ENCODE measurements at regions not wholly inside any gene's neighbourhood (a gene's known extent, or its start where the extent isn't known, plus 50 kb on each side); places are given as distances from the start of the nearest gene placed in this dataset.
A peak's percentile ranks its signal among the peaks of the same experiment; 100 is the strongest.

DNA sequence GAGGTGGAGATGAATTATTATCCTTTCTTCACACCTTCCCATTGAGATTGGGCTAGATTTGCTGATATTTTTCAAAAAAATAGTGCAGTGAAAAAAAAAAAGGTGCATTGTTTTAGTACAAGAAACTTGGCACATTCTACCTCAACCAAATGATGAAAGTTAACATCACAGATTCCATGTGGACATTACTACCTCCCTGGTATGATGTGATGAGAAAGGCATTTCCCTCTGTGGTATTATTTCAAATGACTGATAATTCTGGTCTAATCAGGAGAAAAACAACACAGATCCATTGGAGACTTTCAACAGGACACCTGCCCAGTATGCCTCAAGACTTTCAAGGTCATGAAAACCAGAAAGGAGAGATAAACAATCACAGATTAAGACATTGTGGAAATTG lies 313.4 kb downstream of the BCHE start:
- H3K56ac ChIP-seq (ENCODE audit: extremely low read depth, insufficient read depth, low read length), result no peak overlapping the region
- intact Hi-C loops (cut with micrococcal nuclease) (no loop called here), dilution Hi-C loops (cut with HindIII; ENCODE audit: low sequenced_read_pairs, unreplicated experiment) (no loop called here), in situ Hi-C loops (cut with MboI; ENCODE audit: low sequenced_read_pairs) (no loop called here)
- H3K9ac ChIP-seq (ENCODE audit: low read depth, low read length), result no peak overlapping the region
- ChIA-PET POLR2A (ENCODE audit: unreplicated experiment) (no interaction called here), CTCF (no interaction called here)
- H3K4me1 ChIP-seq (ENCODE audit: control insufficient read depth, insufficient read depth, low read length), result no peaks in the 10 kb centered on the region
- no peak overlapping the region for H2BK20ac ChIP-seq (ENCODE audit: low read depth, low read length)
- H2BK120ac ChIP-seq (ENCODE audit: low read depth, low read length), result no peak overlapping the region
- no peak overlapping the region for H4K8ac ChIP-seq (ENCODE audit: low read depth in 2 of 2, low read length in 2 of 2)
- H3K18ac ChIP-seq (ENCODE audit: low read depth, low read length), result no peak overlapping the region
- H3K36me3 ChIP-seq (ENCODE audit: control insufficient read depth, insufficient read depth, low read length), result no peaks in the 10 kb centered on the region
- H3K79me1 ChIP-seq (ENCODE audit: low read depth in 1 of 2, low read length in 2 of 2), result no peaks in the 10 kb centered on the region
- H2BK5ac ChIP-seq (ENCODE audit: low read depth, low read length, poor library complexity, severe bottlenecking), result no peak overlapping the region
- no peak overlapping the region for H2AK9ac ChIP-seq (replicated peaks; ENCODE audit: low read depth, low read length, poor library complexity)
- H3K9me1 ChIP-seq (ENCODE audit: insufficient read depth, low read length), result no peaks in the 10 kb centered on the region
- H3K14ac ChIP-seq (replicated peaks; ENCODE audit: low read depth, low read length), result no peak overlapping the region
- no peaks in the 10 kb centered on the region for H3K27me3 ChIP-seq (ENCODE audit: control insufficient read depth, insufficient read depth, low read length)
- ATAC-seq (ENCODE audit: low read depth) (no peak), DNase-seq (peak; percentile 52)
- H3K9me3 ChIP-seq (ENCODE audit: control insufficient read depth, insufficient read depth, low read length), result no peaks in the 10 kb centered on the region
- BruUV-seq (replicated peaks), result no TSS peak
- H2BK15ac ChIP-seq (ENCODE audit: low read depth, low read length), result no peak overlapping the region
- no peak overlapping the region for H4K91ac ChIP-seq (ENCODE audit: insufficient read depth, low read depth, low read length)
- H3K4me3 ChIP-seq (ENCODE audit: insufficient read depth, low read depth, low read length), result no peak overlapping the region
- no peak overlapping the region for H3K4ac ChIP-seq (ENCODE audit: low read depth, low read length)
- H4K20me1 ChIP-seq (ENCODE audit: insufficient read depth, low read length), result no peaks in the 10 kb centered on the region
- no peak overlapping the region for H3K4me2 ChIP-seq (ENCODE audit: low read depth, low read length)
- H3K23ac ChIP-seq (ENCODE audit: low read depth, low read length), result no peak overlapping the region
- no peak overlapping the region for H3K27ac ChIP-seq (ENCODE audit: insufficient read depth, low read length)
- H2AFZ ChIP-seq (replicated peaks; ENCODE audit: low read length, poor library complexity), result no peak overlapping the region
- TF ChIP-seq, protein P1, sequence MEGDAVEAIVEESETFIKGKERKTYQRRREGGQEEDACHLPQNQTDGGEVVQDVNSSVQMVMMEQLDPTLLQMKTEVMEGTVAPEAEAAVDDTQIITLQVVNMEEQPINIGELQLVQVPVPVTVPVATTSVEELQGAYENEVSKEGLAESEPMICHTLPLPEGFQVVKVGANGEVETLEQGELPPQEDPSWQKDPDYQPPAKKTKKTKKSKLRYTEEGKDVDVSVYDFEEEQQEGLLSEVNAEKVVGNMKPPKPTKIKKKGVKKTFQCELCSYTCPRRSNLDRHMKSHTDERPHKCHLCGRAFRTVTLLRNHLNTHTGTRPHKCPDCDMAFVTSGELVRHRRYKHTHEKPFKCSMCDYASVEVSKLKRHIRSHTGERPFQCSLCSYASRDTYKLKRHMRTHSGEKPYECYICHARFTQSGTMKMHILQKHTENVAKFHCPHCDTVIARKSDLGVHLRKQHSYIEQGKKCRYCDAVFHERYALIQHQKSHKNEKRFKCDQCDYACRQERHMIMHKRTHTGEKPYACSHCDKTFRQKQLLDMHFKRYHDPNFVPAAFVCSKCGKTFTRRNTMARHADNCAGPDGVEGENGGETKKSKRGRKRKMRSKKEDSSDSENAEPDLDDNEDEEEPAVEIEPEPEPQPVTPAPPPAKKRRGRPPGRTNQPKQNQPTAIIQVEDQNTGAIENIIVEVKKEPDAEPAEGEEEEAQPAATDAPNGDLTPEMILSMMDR (conservative IDR thresholded peaks at IDR 0.05; ENCODE audit: low read depth, low read length), result no peak
- TF ChIP-seq CEBPB (IDR thresholded peaks at IDR 0.05; ENCODE audit: low read depth, low read length) (no peak), CHD1 (IDR thresholded peaks at IDR 0.05; ENCODE audit: low read depth, low read length) (no peak), RAD21 (IDR thresholded peaks at IDR 0.05; ENCODE audit: low read length) (no peak), POLR2A (IDR thresholded peaks at IDR 0.05; ENCODE audit: low read depth, low read length) (no peak), MXI1 (IDR thresholded peaks at IDR 0.05; ENCODE audit: borderline replicate concordance, low read depth, low read length) (no peak), USF2 (IDR thresholded peaks at IDR 0.05; ENCODE audit: low read depth, low read length) (no peak), SMC3 (IDR thresholded peaks at IDR 0.05; ENCODE audit: low read depth, low read length) (no peak), RFX5 (IDR thresholded peaks at IDR 0.05; ENCODE audit: low read depth, low read length) (no peak), FOS (IDR thresholded peaks at IDR 0.05; ENCODE audit: low read depth, low read length) (no peak), RCOR1 (IDR thresholded peaks at IDR 0.05; ENCODE audit: insufficient replicate concordance, low read length) (no peak)
- TF ChIP-seq, protein P2, sequence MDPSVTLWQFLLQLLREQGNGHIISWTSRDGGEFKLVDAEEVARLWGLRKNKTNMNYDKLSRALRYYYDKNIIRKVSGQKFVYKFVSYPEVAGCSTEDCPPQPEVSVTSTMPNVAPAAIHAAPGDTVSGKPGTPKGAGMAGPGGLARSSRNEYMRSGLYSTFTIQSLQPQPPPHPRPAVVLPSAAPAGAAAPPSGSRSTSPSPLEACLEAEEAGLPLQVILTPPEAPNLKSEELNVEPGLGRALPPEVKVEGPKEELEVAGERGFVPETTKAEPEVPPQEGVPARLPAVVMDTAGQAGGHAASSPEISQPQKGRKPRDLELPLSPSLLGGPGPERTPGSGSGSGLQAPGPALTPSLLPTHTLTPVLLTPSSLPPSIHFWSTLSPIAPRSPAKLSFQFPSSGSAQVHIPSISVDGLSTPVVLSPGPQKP (IDR thresholded peaks at IDR 0.05; ENCODE audit: borderline replicate concordance, low read depth, low read length), result no peak
- no peak overlapping the region for H4K5ac ChIP-seq (ENCODE audit: low read depth, low read length)
- H2AK5ac ChIP-seq (ENCODE audit: low read depth, low read length), result no peak overlapping the region

Measured in IMR-90 (cell line).